Adrenal gland (tissue), 9 donors: ENCODE measurements at regions not wholly inside any gene's neighbourhood (a gene's known extent, or its start where the extent isn't known, plus 50 kb on each side); places are given as distances from the start of the nearest gene placed in this dataset.

ENCODE experiments used
- DNase-seq, 7 donors: peaks; one replicate each; pipeline ENCODE4 v3.0.0-alpha.2; 2019 to 2020
- H3K27ac ChIP-seq, 5 donors: fragments of 200-600 bp; sonication (generic) in 4 of 5; 1 replicate in 3 of 5; 2 replicates in 2 of 5; pipeline versions ENCODE4 v1.5.1 to v1.8.0; 2016 to 2020; ENCODE audit warnings: mild to moderate bottlenecking in 1 of 5
- H3K27me3 ChIP-seq: fragments of 200-600 bp; 2 replicates; pipeline ENCODE4 v1.8.0; 2021
- H3K36me3 ChIP-seq, 2 donors: fragments of 200-600 bp; replicated peaks in 1 of 2; 1 replicate in 1 of 2; 2 replicates in 1 of 2; pipeline versions ENCODE4 v1.5.1 to v1.8.0; 2018 to 2022
- H3K4me1 ChIP-seq, 2 donors: fragments of 200-600 bp; replicated peaks in 1 of 2; 1 replicate in 1 of 2; 2 replicates in 1 of 2; pipeline versions ENCODE4 v1.5.1 to v1.8.0; 2018 to 2021
- H3K4me3 ChIP-seq, 4 donors: fragments of 200-600 bp; sonication (generic) in 3 of 4; one replicate each; pipeline ENCODE4 v1.5.1; 2016 to 2018
- H3K9me3 ChIP-seq, 3 donors: fragments of 200-600 bp; sonication (generic) in 1 of 3; replicated peaks in 1 of 3; 1 replicate in 2 of 3; 2 replicates in 1 of 3; pipeline versions ENCODE4 v1.5.1 to v1.8.0; 2016 to 2021
- POLR2A ChIP-seq, 2 donors: fragments of 450-650 bp; IDR thresholded peaks; one replicate each; pipeline ENCODE4 v1.6.1; 2017; ENCODE audit warnings: antibody characterized with exemption in 2 of 2, mild to moderate bottlenecking in 2 of 2, moderate library complexity in 1 of 2
- WGBS, 4 donors: extraction: QIAGEN DNeasy Blood & Tissue Kit in 2 of 4; methylation state at CpG; one replicate each; pipeline versions ENCODE4 v1.1.5 to v1.1.7; 2013 to 2017; 5-methylcytosine and 5-hydroxymethylcytosine counted together
- intact Hi-C, 2 donors: fragments of 100-400 bp; cut with DNase I; formaldehyde crosslinking; loops; one replicate each; pipeline versions ENCODE4 v1.14.1 to v1.15.0; 2022 to 2023
- TF ChIP-seq, protein P1 (sequence below), 6 experiments: fragments of 450-650 bp in 4 of 6; fragments of 200-600 bp in 2 of 6; sonication (generic) in 1 of 6; IDR thresholded peaks; 1 replicate in 5 of 6; 2 replicates in 1 of 6; pipeline versions ENCODE4 v1.5.1 to v1.8.0; 2016 to 2021; ENCODE audit warnings: antibody characterized with exemption in 6 of 6, mild to moderate bottlenecking in 2 of 6, moderate library complexity in 1 of 6
- donor health status: healthy with polysubstance abuse.
- donor health status: Bipolar disorder and iron deficiency.
- donor health status: DM: yes; HTN: yes; CAD: no.
- donor health status: DM: no; HTN: no; CAD: no.
- donor health status: DM: no; HTN: no; CAD: no.

DNA sequence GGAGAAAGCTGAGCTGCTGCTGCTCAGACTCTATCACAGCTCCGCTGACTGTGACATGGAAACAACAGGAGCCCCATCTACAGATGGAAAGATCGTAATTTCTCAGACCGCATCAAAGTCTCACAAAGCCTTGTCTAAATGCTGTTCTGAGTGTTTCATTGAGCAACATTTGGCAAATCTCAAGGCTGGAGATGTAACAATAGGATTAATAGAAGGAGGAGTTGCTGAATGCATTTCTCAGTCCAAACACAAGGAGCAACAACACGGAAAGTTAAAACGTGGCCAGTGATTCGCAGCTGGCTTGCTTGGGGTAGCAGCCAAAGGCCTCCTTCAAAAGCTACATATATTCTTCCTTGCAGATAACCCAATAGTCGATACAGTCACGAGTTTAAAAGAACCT, 55.7 kb downstream of the MRPL57 start:
- Histone ChIP-seq H3K4me3 (no peak overlapping the region), H3K27ac (no peak overlapping the region), H3K4me1 (no peaks in the 10 kb centered on the region), H3K27me3 (no peaks in the 10 kb centered on the region), H3K9me3 (no peaks in the 10 kb centered on the region), H3K36me3 (no peaks in the 10 kb centered on the region)
- TF ChIP-seq, protein P1, sequence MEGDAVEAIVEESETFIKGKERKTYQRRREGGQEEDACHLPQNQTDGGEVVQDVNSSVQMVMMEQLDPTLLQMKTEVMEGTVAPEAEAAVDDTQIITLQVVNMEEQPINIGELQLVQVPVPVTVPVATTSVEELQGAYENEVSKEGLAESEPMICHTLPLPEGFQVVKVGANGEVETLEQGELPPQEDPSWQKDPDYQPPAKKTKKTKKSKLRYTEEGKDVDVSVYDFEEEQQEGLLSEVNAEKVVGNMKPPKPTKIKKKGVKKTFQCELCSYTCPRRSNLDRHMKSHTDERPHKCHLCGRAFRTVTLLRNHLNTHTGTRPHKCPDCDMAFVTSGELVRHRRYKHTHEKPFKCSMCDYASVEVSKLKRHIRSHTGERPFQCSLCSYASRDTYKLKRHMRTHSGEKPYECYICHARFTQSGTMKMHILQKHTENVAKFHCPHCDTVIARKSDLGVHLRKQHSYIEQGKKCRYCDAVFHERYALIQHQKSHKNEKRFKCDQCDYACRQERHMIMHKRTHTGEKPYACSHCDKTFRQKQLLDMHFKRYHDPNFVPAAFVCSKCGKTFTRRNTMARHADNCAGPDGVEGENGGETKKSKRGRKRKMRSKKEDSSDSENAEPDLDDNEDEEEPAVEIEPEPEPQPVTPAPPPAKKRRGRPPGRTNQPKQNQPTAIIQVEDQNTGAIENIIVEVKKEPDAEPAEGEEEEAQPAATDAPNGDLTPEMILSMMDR (IDR thresholded peaks at IDR 0.05): peak in 1 of 6 experiments; percentile 8
- no peak for TF ChIP-seq POLR2A (IDR thresholded peaks at IDR 0.05)
- 53 to 63% (median 60%) methylated on average over 8 of the region's 8 CpGs for WGBS, 4 donors
- intact Hi-C loops: no loop called here
- DNase-seq: peak in 2 of 7 donors; percentile 15 to 38

GRCh38 chr13:21232599-21232998, 56.1 kb downstream of the MRPL57 start:
- H3K27me3 ChIP-seq: no peaks in the 10 kb centered on the region
- WGBS, 4 donors: 57 to 76% (median 59%) methylated on average over 3 of the region's 3 CpGs
- H3K27ac ChIP-seq: no peak overlapping the region
- TF ChIP-seq, protein P1 (IDR thresholded peaks at IDR 0.05): peak in 1 of 6 experiments; percentile 3
- no peak for TF ChIP-seq POLR2A (IDR thresholded peaks at IDR 0.05)
- no peak overlapping the region for H3K4me3 ChIP-seq
- no peaks in the 10 kb centered on the region for H3K9me3 ChIP-seq
- H3K4me1 ChIP-seq: no peaks in the 10 kb centered on the region
- no peaks in the 10 kb centered on the region for H3K36me3 ChIP-seq
- intact Hi-C loops: no loop called here
- DNase-seq: no peak

DNA sequence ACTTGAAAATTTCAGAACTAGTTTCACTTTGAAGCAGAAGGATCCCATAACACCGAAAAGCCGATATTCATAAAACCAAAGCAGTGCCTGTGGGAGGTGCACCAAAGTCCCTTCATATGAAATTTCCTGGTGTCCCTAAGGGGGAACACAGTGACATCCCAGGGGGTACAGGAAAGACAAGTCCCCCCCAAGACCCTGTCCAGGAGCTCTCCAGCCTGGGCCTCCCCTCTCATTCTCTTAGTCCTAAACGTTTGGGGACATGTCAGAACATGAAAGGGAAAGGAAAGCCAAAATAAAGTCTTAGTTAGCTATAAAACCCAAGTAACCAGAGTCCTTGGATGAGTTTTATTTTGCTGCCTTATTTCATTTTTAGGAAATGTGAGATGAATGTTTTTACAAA, 56.6 kb downstream of the MRPL57 start:
- Histone ChIP-seq H3K9me3 (no peaks in the 10 kb centered on the region), H3K4me1 (no peaks in the 10 kb centered on the region), H3K27ac (no peak overlapping the region), H3K27me3 (no peaks in the 10 kb centered on the region), H3K4me3 (no peak overlapping the region), H3K36me3 (no peaks in the 10 kb centered on the region)
- no peak for TF ChIP-seq POLR2A (IDR thresholded peaks at IDR 0.05)
- TF ChIP-seq, protein P1 (IDR thresholded peaks at IDR 0.05): no peak
- DNase-seq: no peak
- WGBS, 4 donors: 68 to 77% (median 72%) methylated on average over 3 of the region's 3 CpGs
- intact Hi-C loops: no loop called here

GRCh38 chr13:21234526-21234925, 58.1 kb downstream of the MRPL57 start:
- TF ChIP-seq POLR2A (IDR thresholded peaks at IDR 0.05): no peak
- TF ChIP-seq, protein P1 (IDR thresholded peaks at IDR 0.05): no peak
- no peaks in the 10 kb centered on the region for H3K4me1 ChIP-seq
- no peak overlapping the region for H3K27ac ChIP-seq
- H3K9me3 ChIP-seq: no peaks in the 10 kb centered on the region
- WGBS, 4 donors: 33 to 44% (median 36%) methylated on average over 7 to 8 of the region's 8 CpGs
- no peaks in the 10 kb centered on the region for H3K27me3 ChIP-seq
- H3K4me3 ChIP-seq: no peak overlapping the region
- DNase-seq: peak in 2 of 7 donors; percentile 3 to 55
- intact Hi-C loops: no loop called here
- no peaks in the 10 kb centered on the region for H3K36me3 ChIP-seq
